RWPE1 (cell line): ENCODE measurements at regions not wholly inside any gene's neighbourhood (a gene's known extent, or its start where the extent isn't known, plus 50 kb on each side); places are given as distances from the start of the nearest gene placed in this dataset.
"Not testable (repeated sequence)": the region's sequence is repeated elsewhere in the genome, so short reads cannot be mapped to it uniquely, and the experiment has no call there.

ENCODE experiments used
- CTCF ChIA-PET: fragments of 350-600 bp; sonication (Branson Sonifier 250); formaldehyde crosslinking; extraction: SDS; loops from one replicate; lab custom pipeline; 2021; lab: Yijun Ruan, JAX
- POLR2A ChIA-PET: fragments of 400-600 bp; formaldehyde crosslinking; extraction: SDS; loops from one replicate; lab custom pipeline; 2020; ENCODE audit warnings: antibody characterized with exemption; ENCODE audit not compliant: low non-redundant PET; lab: Yijun Ruan, JAX
- DNase-seq: peaks from one replicate; pipeline ENCODE4 v3.0.0; 2012; ENCODE audit warnings: low spot score
- H3K27ac ChIP-seq: fragments of 450-650 bp; 2 replicates; pipeline ENCODE4 v1.5.1; 2017
- CTCF ChIP-seq: fragments of 450-650 bp; conservative IDR thresholded peaks from 2 replicates; pipeline ENCODE4 v1.5.1; 2017; ENCODE audit warnings: low read depth, mild to moderate bottlenecking

- ChIA-PET POLR2A (no interaction called here), CTCF (interaction anchor here (0.6 kb wide), 1 partner anchor 412 kb away, joined by 3 read pairs; no protein-coding TSS in a partner anchor)
- no peak for TF ChIP-seq CTCF
- peak; percentile 2 for DNase-seq
- no peak overlapping the region for H3K27ac ChIP-seq
These were observed 1793.1 kb downstream of the EFNA5 start for GRCh38 chr5:105877592-105877991.

- DNase-seq = no peak
- ChIA-PET CTCF (interaction anchor here (0.6 kb wide), 1 partner anchor 1465 kb away, joined by 3 read pairs; no protein-coding TSS in a partner anchor), POLR2A (no interaction called here)
- H3K27ac ChIP-seq = no peak overlapping the region
- TF ChIP-seq CTCF = no peak
These were observed 1796.4 kb downstream of the EFNA5 start for GRCh38 chr5:105874316-105874715.

- CTCF ChIA-PET = no interaction called here
- no peak for TF ChIP-seq CTCF
- POLR2A ChIA-PET = no interaction called here
- H3K27ac ChIP-seq = no peak overlapping the region
- no peak for DNase-seq
These were observed 1798.0 kb downstream of the EFNA5 start for GRCh38 chr5:105872569-105873270.

- POLR2A ChIA-PET = no interaction called here
- no peak for TF ChIP-seq CTCF
- DNase-seq = no peak
- no peak overlapping the region for H3K27ac ChIP-seq
- CTCF ChIA-PET = interaction anchor here (0.6 kb wide), 1 partner anchor 892 kb away, joined by 3 read pairs; no protein-coding TSS in a partner anchor
These were observed 1802.5 kb downstream of the EFNA5 start for GRCh38 chr5:105868038-105868780.

GRCh38 chr5:105865834-105866233 lies 1804.9 kb downstream of the EFNA5 start:
- DNase-seq = no peak
- TF ChIP-seq CTCF = no peak
- POLR2A ChIA-PET = no interaction called here
- H3K27ac ChIP-seq = no peak overlapping the region
- CTCF ChIA-PET = no interaction called here

GRCh38 chr5:105859350-105859749 lies 1811.4 kb downstream of the EFNA5 start:
- H3K27ac ChIP-seq, POLR2A ChIA-PET, CTCF ChIA-PET, DNase-seq: not testable (repeated sequence)

- POLR2A ChIA-PET = no interaction called here
- CTCF ChIA-PET = no interaction called here
- no peak for DNase-seq
- no peak overlapping the region for H3K27ac ChIP-seq
- TF ChIP-seq CTCF = no peak
These were observed 1821.0 kb downstream of the EFNA5 start for GRCh38 chr5:105849701-105850100.
